OCI-LY3 (cell line): ENCODE measurements at regions not wholly inside any gene's neighbourhood (a gene's known extent, or its start where the extent isn't known, plus 50 kb on each side); places are given as distances from the start of the nearest gene placed in this dataset.

ENCODE experiments used
- CTCF ChIP-seq: fragments of 200-600, 300-600 bp; sonication (generic); IDR thresholded peaks from 2 replicates; pipeline ENCODE4 v1.5.1; 2014; ENCODE audit warnings: antibody characterized with exemption, low read length, low read depth
- EZH2phosphoT487 ChIP-seq: fragments of 200-600 bp; shearing (Covaris generic); IDR thresholded peaks from 2 replicates; pipeline ENCODE4 v1.6.1; 2018; ENCODE audit warnings: antibody characterized with exemption, mixed run types, low read depth

- no peak for TF ChIP-seq CTCF
- no peak for TF ChIP-seq EZH2phosphoT487
Observed at GRCh38 chr1:200495901-200496300, 86.1 kb upstream of the ZNF281 start.
